Parathyroid adenoma (tissue), 2 donors: ENCODE measurements at regions not wholly inside any gene's neighbourhood (a gene's known extent, or its start where the extent isn't known, plus 50 kb on each side); places are given as distances from the start of the nearest gene placed in this dataset.

Experiments used
- H2AFZ ChIP-seq: fragments of 300-600 bp; sonication (generic); one replicate; pipeline ENCODE4 v1.7.0; 2017; ENCODE audit warnings: antibody characterized with exemption, mild to moderate bottlenecking
- H3K27ac ChIP-seq: fragments of 300-600 bp; sonication (generic); one replicate; pipeline ENCODE4 v1.7.0; 2017
- H3K27me3 ChIP-seq: fragments of 300-600 bp; sonication (generic); one replicate; pipeline ENCODE4 v1.7.0; 2017; ENCODE audit warnings: low read length; ENCODE audit not compliant: control insufficient read depth, insufficient read depth
- H3K36me3 ChIP-seq: fragments of 300-600 bp; sonication (generic); one replicate; pipeline ENCODE4 v1.7.0; 2017; ENCODE audit warnings: low read length; ENCODE audit not compliant: control insufficient read depth, insufficient read depth
- H3K4me1 ChIP-seq: fragments of 300-600 bp; sonication (generic); one replicate; pipeline ENCODE4 v1.7.0; 2017; ENCODE audit warnings: control low read depth
- H3K4me2 ChIP-seq: fragments of 300-600 bp; sonication (generic); one replicate; pipeline ENCODE4 v1.7.0; 2017; ENCODE audit warnings: low read length
- H3K4me3 ChIP-seq: fragments of 300-600 bp; sonication (generic); one replicate; pipeline ENCODE4 v1.7.0; 2017; ENCODE audit warnings: low read depth, low read length
- H3K79me2 ChIP-seq: fragments of 300-600 bp; sonication (generic); one replicate; pipeline ENCODE4 v1.7.0; 2017; ENCODE audit warnings: control low read depth
- H3K9ac ChIP-seq: fragments of 300-600 bp; sonication (generic); one replicate; pipeline ENCODE4 v1.7.0; 2017; ENCODE audit warnings: mild to moderate bottlenecking
- H3K9me3 ChIP-seq: fragments of 300-600 bp; sonication (generic); one replicate; pipeline ENCODE4 v1.7.0; 2017; ENCODE audit warnings: low read length; ENCODE audit not compliant: control insufficient read depth
- CTCF ChIP-seq: fragments of 300-600 bp; sonication (generic); IDR thresholded peaks from one replicate; pipeline ENCODE4 v1.7.0; 2017; ENCODE audit warnings: antibody characterized with exemption, mild to moderate bottlenecking
- donor health status: primary hyperparathyroidism.

- Histone ChIP-seq H3K4me2 (no peak overlapping the region), H3K4me1 (no peaks in the 10 kb centered on the region), H3K9ac (no peak overlapping the region), H2AFZ (no peak overlapping the region), H3K79me2 (no peaks in the 10 kb centered on the region), H3K4me3 (no peak overlapping the region), H3K9me3 (no peaks in the 10 kb centered on the region), H3K27ac (no peak overlapping the region), H3K27me3 (no peaks in the 10 kb centered on the region), H3K36me3 (no peaks in the 10 kb centered on the region)
- no peak for TF ChIP-seq CTCF
Observed at GRCh38 chr18:60319129-60319528, 53.4 kb downstream of the MC4R start.

DNA sequence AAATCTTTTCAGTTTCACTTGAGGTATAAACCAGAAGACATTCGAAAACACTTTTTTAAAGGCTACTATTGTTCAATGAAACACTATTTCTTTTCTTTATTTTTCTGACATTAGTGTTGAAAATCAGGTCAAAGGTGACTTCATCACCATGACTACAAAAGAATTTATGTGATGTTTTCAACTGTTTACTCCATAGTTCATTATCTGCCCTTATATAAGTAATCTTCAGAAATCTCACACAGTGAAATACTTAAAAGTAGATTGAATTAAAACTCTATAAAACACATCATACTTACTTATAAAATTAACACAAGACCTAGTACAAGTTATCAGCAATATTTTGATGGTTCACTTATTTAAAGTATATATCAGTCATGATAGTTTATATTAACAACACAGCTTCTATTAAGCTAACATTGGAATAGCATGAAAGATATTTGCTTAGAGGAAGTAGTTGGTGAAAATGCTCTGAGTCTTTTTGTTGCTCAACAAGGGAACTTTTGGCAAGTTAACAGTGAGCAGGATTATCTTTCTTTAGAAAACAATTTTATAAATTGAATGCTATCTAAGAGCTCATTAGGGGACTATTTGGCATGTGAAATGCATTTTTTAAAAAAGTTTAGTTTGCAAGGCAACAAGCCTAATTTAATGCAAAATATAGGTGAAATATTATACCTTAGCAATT lies 60.8 kb downstream of the MC4R start:
- H3K9ac ChIP-seq: no peak overlapping the region
- no peaks in the 10 kb centered on the region for H3K36me3 ChIP-seq
- no peak overlapping the region for H2AFZ ChIP-seq
- H3K4me1 ChIP-seq: no peaks in the 10 kb centered on the region
- H3K79me2 ChIP-seq: no peaks in the 10 kb centered on the region
- no peak for TF ChIP-seq CTCF
- no peaks in the 10 kb centered on the region for H3K27me3 ChIP-seq
- H3K4me2 ChIP-seq: no peak overlapping the region
- H3K27ac ChIP-seq: no peak overlapping the region
- no peaks in the 10 kb centered on the region for H3K9me3 ChIP-seq
- H3K4me3 ChIP-seq: no peak overlapping the region

DNA sequence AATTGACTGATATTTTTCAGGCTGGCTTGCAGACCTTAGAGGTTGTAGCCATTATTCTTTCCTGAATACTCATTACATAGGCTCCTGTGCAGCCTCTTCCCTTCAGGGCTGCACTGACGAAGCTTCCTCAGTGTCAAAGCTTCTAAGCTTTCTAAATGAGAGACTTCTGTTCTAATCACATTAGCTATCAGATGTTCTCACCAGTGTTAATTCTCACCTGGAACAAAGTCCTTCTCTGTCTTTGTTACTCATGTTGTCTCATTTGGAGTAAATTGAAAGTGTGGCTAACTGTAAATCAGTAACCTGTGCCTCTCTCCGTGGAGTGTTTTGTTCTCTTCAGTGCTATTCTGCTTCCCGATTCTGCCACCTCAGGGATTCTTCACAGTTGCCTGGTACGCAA lies 76.9 kb downstream of the MC4R start:
- TF ChIP-seq CTCF: no peak
- no peaks in the 10 kb centered on the region for H3K9me3 ChIP-seq
- no peaks in the 10 kb centered on the region for H3K36me3 ChIP-seq
- no peak overlapping the region for H3K27ac ChIP-seq
- no peaks in the 10 kb centered on the region for H3K27me3 ChIP-seq
- no peak overlapping the region for H2AFZ ChIP-seq
- no peak overlapping the region for H3K9ac ChIP-seq
- no peak overlapping the region for H3K4me3 ChIP-seq
- no peaks in the 10 kb centered on the region for H3K4me1 ChIP-seq
- H3K79me2 ChIP-seq: no peaks in the 10 kb centered on the region
- H3K4me2 ChIP-seq: no peak overlapping the region

DNA sequence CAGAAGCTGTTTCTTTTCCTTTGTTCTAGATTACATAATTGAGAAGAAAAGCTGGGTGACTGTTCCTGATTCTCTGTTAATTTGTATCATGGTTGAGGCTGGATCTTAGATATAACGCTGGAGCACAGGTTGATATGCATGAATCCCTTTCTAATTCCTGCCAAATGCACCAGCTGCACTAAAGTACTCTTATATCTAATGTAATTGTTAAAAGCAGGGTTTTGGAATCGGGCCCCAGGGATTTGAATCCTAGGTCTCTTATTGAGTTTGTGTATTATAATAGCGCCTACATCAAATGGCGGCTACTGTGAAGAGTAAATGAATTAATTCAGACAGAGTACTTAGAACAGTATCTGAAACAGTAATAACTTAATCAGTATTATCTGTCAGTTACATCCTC lies 80.4 kb downstream of the MC4R start:
- H3K4me1 ChIP-seq: no peaks in the 10 kb centered on the region
- H3K4me3 ChIP-seq: no peak overlapping the region
- H3K36me3 ChIP-seq: no peaks in the 10 kb centered on the region
- TF ChIP-seq CTCF: no peak
- no peaks in the 10 kb centered on the region for H3K9me3 ChIP-seq
- H3K27me3 ChIP-seq: no peaks in the 10 kb centered on the region
- no peak overlapping the region for H3K9ac ChIP-seq
- no peak overlapping the region for H3K27ac ChIP-seq
- H3K4me2 ChIP-seq: no peak overlapping the region
- H2AFZ ChIP-seq: no peak overlapping the region
- no peaks in the 10 kb centered on the region for H3K79me2 ChIP-seq

GRCh38 chr18:60279391-60279790 lies 93.2 kb downstream of the MC4R start:
- Histone ChIP-seq H3K27me3 (no peaks in the 10 kb centered on the region), H3K4me2 (no peak overlapping the region), H3K4me1 (no peaks in the 10 kb centered on the region), H2AFZ (no peak overlapping the region), H3K79me2 (no peaks in the 10 kb centered on the region), H3K36me3 (no peaks in the 10 kb centered on the region), H3K4me3 (no peak overlapping the region), H3K27ac (no peak overlapping the region), H3K9me3 (no peaks in the 10 kb centered on the region), H3K9ac (no peak overlapping the region)
- TF ChIP-seq CTCF: no peak
